PFSK-1 (cell line): ENCODE measurements at regions not wholly inside any gene's neighbourhood (a gene's known extent, or its start where the extent isn't known, plus 50 kb on each side); places are given as distances from the start of the nearest gene placed in this dataset.

Source experiments
- FOXP2 ChIP-seq: optimal IDR thresholded peaks from 2 replicates; pipeline ENCODE3; 2011; ENCODE audit warnings: borderline replicate concordance, control low read depth, inconsistent platforms; ENCODE audit not compliant: insufficient read depth; ENCODE audit errors: extremely low read length, extremely low read depth
- POLR2AphosphoS5 ChIP-seq: IDR thresholded peaks from 2 replicates; pipeline ENCODE4 v1.6.1; 2012; ENCODE audit warnings: low read depth, mild to moderate bottlenecking, control low read depth, low read length, moderate library complexity
- REST ChIP-seq, 2 experiments: IDR thresholded peaks; 2 replicates each; pipeline versions ENCODE4 v1.6.1 to v1.8.0; 2011 to 2012; ENCODE audit warnings: low read depth in 2 of 2, low read length in 2 of 2, control low read depth in 1 of 2, inconsistent platforms in 1 of 2, mild to moderate bottlenecking in 1 of 2, moderate library complexity in 1 of 2; ENCODE audit not compliant: insufficient read depth in 1 of 2
- TAF1 ChIP-seq: IDR thresholded peaks from 2 replicates; pipeline ENCODE4 v1.6.1; 2012; ENCODE audit warnings: low read length, control low read depth, borderline replicate concordance; ENCODE audit not compliant: insufficient read depth

GRCh38 chr1:221071777-221072176 lies 192.5 kb downstream of the HLX start:
- TF ChIP-seq REST (IDR thresholded peaks at IDR 0.05; ENCODE audit: insufficient read depth in 1 of 2, low read depth in 2 of 2, low read length in 2 of 2) (no peak), TAF1 (no peak), POLR2AphosphoS5 (no peak), FOXP2 (no peak)
